Choroid plexus epithelial cell (primary cell): ENCODE measurements at regions not wholly inside any gene's neighbourhood (a gene's known extent, or its start where the extent isn't known, plus 50 kb on each side); places are given as distances from the start of the nearest gene placed in this dataset.

Source experiments
- DNase-seq: peaks from one replicate; pipeline ENCODE4 v3.0.0-alpha.2; 2010; ENCODE audit warnings: low read depth
- H3K4me3 ChIP-seq: 2 replicates; pipeline ENCODE4 v1.5.1; 2011; ENCODE audit warnings: low read depth, mild to moderate bottlenecking, control low read depth, low read length, moderate library complexity
- TF ChIP-seq, protein P1 (sequence below): conservative IDR thresholded peaks from 2 replicates; pipeline ENCODE4 v1.5.1; 2011; ENCODE audit warnings: low read depth, mild to moderate bottlenecking, control low read depth, inconsistent platforms, low read length, moderate library complexity

DNA sequence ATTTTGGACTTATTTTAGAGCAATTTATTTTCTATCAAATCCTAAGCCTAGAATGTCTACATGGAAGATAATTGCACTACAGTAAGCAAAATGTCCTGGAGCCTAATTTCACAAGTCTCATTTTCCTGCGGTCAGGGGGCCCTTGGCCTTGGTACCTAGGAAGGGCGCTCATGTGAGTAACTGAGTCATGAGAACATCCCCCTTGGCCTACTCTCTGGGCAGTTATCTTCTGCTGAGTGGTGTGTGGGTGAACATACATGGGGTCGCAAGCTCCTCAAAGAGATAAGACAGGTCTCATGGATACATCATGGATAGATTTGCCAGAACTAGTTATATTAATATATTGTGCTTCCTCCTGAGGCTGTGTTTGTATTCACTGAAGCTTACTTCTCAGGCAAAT, 211.2 kb upstream of the MARCKS start:
- no peak for DNase-seq
- TF ChIP-seq, protein P1, sequence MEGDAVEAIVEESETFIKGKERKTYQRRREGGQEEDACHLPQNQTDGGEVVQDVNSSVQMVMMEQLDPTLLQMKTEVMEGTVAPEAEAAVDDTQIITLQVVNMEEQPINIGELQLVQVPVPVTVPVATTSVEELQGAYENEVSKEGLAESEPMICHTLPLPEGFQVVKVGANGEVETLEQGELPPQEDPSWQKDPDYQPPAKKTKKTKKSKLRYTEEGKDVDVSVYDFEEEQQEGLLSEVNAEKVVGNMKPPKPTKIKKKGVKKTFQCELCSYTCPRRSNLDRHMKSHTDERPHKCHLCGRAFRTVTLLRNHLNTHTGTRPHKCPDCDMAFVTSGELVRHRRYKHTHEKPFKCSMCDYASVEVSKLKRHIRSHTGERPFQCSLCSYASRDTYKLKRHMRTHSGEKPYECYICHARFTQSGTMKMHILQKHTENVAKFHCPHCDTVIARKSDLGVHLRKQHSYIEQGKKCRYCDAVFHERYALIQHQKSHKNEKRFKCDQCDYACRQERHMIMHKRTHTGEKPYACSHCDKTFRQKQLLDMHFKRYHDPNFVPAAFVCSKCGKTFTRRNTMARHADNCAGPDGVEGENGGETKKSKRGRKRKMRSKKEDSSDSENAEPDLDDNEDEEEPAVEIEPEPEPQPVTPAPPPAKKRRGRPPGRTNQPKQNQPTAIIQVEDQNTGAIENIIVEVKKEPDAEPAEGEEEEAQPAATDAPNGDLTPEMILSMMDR = no peak
- H3K4me3 ChIP-seq = no peak overlapping the region

DNA sequence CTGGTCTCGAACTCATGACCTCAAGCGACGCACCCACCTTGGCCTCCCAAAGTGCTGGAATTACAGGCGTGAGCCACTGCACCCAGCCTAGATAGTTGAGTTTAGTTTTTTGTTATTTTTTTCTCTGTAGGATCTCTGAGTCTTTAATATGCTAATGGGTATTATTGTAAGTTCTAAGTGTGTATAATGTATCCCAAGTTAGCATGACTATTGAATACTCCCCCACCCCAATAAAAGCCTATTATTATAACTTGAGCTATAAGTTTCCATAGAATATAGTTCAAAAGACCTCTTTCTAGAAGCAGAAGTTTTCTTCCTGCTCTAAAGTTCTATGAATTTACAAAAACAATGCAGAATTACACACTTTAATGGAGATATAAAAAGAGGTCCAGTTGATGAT, 210.4 kb upstream of the MARCKS start:
- TF ChIP-seq, protein P1 = no peak
- no peak overlapping the region for H3K4me3 ChIP-seq
- DNase-seq = no peak

DNA sequence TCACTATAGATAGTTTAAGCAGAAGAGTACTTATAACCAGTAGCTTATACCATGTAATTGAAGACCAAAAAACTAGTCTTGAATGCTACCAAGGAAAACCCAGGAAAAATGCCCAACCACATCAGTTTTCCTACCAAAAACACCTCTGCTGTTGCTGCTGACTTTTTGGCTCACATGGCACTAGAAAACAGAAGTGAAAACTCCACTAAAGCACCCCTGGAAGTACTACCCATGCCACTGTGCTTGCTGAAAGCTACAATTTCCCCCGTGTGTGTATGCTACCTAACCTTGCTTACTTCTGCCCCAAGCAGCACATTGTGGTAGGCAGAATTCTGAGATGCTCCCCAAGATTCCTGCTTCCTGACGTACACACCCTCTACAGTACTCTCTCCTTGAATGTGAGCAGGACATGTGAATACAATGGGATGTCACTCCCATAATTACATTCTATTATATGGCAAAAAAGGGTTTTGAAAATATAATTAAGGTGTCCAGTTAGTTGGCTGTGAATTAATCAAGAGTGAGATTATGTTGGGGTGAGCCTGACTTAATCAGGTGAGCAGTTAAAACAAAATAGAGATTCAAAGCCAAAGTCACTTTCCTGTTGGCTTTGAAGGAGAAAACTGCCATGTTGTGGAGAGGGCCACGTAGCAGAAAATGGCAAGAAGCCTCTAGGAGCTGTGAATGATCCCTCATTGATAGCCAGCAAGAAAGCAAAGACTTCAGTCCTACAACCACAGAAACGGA, 209.8 kb upstream of the MARCKS start:
- TF ChIP-seq, protein P1 = no peak
- no peak for DNase-seq
- H3K4me3 ChIP-seq = no peak overlapping the region

DNA sequence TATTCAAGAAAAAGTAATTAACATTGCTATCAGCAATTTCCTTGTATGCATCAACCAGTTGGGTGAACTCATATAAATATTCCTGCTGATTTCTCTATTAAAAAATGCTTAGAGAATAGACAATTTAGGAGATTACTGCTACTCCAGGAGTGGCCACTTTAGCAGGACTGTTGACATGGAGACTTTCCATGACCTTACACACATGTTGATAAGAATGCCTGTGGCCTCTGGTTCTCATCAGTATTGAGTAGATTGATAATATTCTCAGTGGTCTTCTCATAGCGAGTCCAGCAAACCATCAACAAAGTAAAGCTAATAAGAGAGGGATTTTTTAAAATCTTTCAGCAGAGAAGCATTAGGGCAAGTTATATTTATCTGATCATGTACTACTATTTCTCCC, 208.4 kb upstream of the MARCKS start:
- TF ChIP-seq, protein P1 = no peak
- no peak overlapping the region for H3K4me3 ChIP-seq
- DNase-seq = no peak

DNA sequence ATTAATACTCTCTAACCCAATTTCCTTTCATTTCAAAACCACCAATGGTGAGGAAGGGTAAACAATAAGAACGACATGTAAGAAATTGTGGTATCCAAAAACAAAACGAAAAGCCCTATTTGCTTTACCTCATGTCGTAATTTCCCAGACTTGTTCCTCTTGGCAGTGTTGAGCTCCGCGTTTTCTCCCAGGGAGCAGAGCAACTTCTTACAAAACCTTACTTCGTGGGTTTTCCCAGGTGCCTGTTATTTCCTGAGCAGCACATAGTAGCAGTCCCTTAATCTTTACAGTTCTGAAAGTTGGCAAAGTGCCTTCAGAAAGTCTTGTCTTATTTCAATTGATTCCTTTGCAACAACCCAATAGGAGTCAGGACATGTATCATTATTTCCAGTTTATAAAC, 207.9 kb upstream of the MARCKS start:
- H3K4me3 ChIP-seq = no peak overlapping the region
- DNase-seq = peak; percentile 81
- TF ChIP-seq, protein P1 = no peak

DNA sequence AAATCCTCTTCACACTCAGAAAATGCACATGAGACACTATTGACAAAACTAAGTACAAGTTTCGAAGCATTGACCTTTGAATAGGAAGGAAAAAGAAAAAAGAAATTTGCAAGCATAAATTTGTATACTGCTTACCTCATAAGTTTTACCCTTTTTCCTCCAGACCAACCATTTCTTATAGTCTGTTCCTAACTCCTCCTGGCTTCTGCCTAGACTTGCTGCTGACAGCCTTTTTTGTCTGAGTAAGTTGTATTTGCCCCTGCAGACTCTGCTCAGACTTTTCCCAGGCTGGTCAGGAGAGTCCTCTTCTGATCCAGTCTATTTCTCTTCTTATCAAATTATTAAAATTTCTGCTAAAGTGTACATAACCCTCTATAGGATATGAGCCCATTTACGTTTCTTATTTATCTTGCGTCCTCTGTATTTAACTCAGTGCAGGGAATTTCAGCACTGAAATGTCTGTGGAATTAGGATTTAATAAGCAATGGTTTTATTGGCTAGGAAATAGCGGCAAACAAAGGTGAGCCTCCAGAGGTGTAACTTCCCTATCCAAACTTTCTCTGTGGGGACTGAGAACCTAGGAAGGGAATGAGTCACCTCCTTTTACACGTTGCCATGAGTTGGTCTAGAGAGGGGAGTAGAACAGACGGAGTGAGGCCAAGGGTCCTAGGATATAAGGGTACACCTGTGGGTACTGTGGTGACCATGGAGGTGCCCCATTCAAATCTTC, 207.1 kb upstream of the MARCKS start:
- H3K4me3 ChIP-seq = no peak overlapping the region
- TF ChIP-seq, protein P1 = no peak
- DNase-seq = no peak

DNA sequence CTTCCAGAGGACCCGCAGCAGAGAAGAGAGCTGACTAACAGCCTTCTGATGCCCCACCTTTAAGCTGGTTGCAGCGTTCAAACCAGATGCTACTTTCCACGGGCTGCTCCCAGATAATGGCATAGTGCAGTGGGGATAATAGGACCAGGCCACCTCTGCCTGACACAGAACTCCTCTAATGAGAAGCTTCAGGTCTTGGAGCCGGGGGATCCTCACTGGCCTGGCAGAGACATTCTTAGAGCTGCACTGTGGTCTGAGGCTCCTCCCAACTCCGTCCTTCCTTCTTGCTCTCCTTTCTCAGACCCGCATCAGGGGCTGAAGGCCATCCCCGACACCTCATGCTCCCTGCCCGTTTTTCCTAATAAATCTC, 206.6 kb upstream of the MARCKS start:
- no peak overlapping the region for H3K4me3 ChIP-seq
- TF ChIP-seq, protein P1 = no peak
- DNase-seq = no peak
